HepG2 (cell line): ENCODE measurements at regions not wholly inside any gene's neighbourhood (a gene's known extent, or its start where the extent isn't known, plus 50 kb on each side); places are given as distances from the start of the nearest gene placed in this dataset.

Source experiments
- ATAC-seq: fragments of 200-7000 bp; cut with Tn5 transposase; 3 replicates; pipeline ENCODE4 v1.9.1; 2020; ENCODE audit warnings: mild to moderate bottlenecking, moderate library complexity
- BruUV-seq: library from RNA; stranded (reverse); fragments of 400-500 nt; replicated peaks from 2 replicates; lab custom pipeline; 2021; lab: Mats Ljungman, UMichigan
- CTCF ChIA-PET: fragments of 300-600 bp; formaldehyde crosslinking; extraction: SDS; loops from one replicate; lab custom pipeline; 2021; ENCODE audit warnings: low total read pairs, inconsistent platforms, low intra/inter-chr PET ratio; lab: Yijun Ruan, JAX
- POLR2A ChIA-PET: fragments of 350-600 bp; sonication (Branson Sonifier 250); formaldehyde crosslinking; loops from one replicate; lab custom pipeline; 2020; ENCODE audit warnings: antibody characterized with exemption, inconsistent platforms; lab: Yijun Ruan, JAX
- DNase-seq: peaks from one replicate; pipeline ENCODE4 v3.0.0-alpha.2; 2015; ENCODE audit warnings: low spot score
- FAIRE-seq: peaks from 3 replicates; lab custom pipeline; 2011; peaks lifted over from hg19 to GRCh38; lab: Jason Lieb, UNC
- H2AFZ ChIP-seq: one replicate; pipeline ENCODE4 v1.6.1; 2011; ENCODE audit warnings: low read length, inconsistent platforms
- H3K27ac ChIP-seq: fragments of 300-600 bp; 3 replicates; pipeline ENCODE4 v1.8.0; 2011; ENCODE audit warnings: mixed run types, mild to moderate bottlenecking, mixed read lengths, low read length, inconsistent platforms; ENCODE audit not compliant: insufficient read depth; ENCODE audit errors: extremely low read length
- H3K27me3 ChIP-seq, 2 experiments: fragments of 200-600 bp in 1 of 2; 2 replicates in 1 of 2; 3 replicates in 1 of 2; pipeline versions ENCODE4 v1.6.0 to v1.8.0; 2011; ENCODE audit warnings: low read length in 2 of 2, mild to moderate bottlenecking in 2 of 2, moderate library complexity in 2 of 2, inconsistent platforms in 1 of 2; ENCODE audit not compliant: insufficient read depth in 2 of 2, control insufficient read depth in 1 of 2
- H3K36me3 ChIP-seq, 2 experiments: fragments of 200-600 bp in 1 of 2; replicated peaks in 1 of 2; 2 replicates in 1 of 2; 3 replicates in 1 of 2; pipeline versions ENCODE4 v1.5.1 to v1.8.0; 2011; ENCODE audit warnings: low read length in 2 of 2, inconsistent platforms in 1 of 2; ENCODE audit not compliant: insufficient read depth in 2 of 2, control insufficient read depth in 1 of 2
- H3K4me1 ChIP-seq: 2 replicates; pipeline ENCODE4 v1.5.1; 2012; ENCODE audit warnings: low read length, inconsistent platforms; ENCODE audit not compliant: insufficient read depth
- H3K4me2 ChIP-seq: 2 replicates; pipeline ENCODE4 v1.6.0; 2011; ENCODE audit warnings: low read depth, low read length, inconsistent platforms
- H3K4me3 ChIP-seq, 3 experiments: fragments of 200-600 bp in 1 of 3; sonication (generic), shearing (Covaris generic) in 1 of 3; replicated peaks in 1 of 3; 2 replicates each; pipeline ENCODE4 v1.5.1; 2011 to 2016; ENCODE audit warnings: low read length in 3 of 3, inconsistent platforms in 2 of 3, low read depth in 2 of 3, mild to moderate bottlenecking in 2 of 3, control low read depth in 1 of 3, mixed read lengths in 1 of 3; ENCODE audit not compliant: insufficient read depth in 1 of 3
- H3K79me2 ChIP-seq: one replicate; pipeline ENCODE4 v1.6.1; 2011; ENCODE audit warnings: low read length, inconsistent platforms; ENCODE audit not compliant: insufficient read depth
- H3K9ac ChIP-seq: 2 replicates; pipeline ENCODE4 v1.6.0; 2011; ENCODE audit warnings: mild to moderate bottlenecking, low read depth, low read length, inconsistent platforms; ENCODE audit not compliant: insufficient read depth
- H3K9me3 ChIP-seq: 2 replicates; pipeline ENCODE4 v1.5.1; 2012; ENCODE audit warnings: mild to moderate bottlenecking, low read length
- H4K20me1 ChIP-seq: 2 replicates; pipeline ENCODE4 v1.6.0; 2011; ENCODE audit warnings: inconsistent platforms, mild to moderate bottlenecking, low read length, moderate library complexity; ENCODE audit not compliant: insufficient read depth
- GABPB1 ChIP-seq: IDR thresholded peaks from 2 replicates; pipeline ENCODE4 v1.6.1; 2016; ENCODE audit warnings: mild to moderate bottlenecking, missing genetic modification reagents, moderate library complexity, missing compliant biosample characterization
- SRY ChIP-seq: sonication (generic); formaldehyde crosslinking; IDR thresholded peaks from 2 replicates; pipeline ENCODE4 v1.8.0; 2022; ENCODE audit warnings: mild to moderate bottlenecking, missing genetic modification reagents
- TEAD3 ChIP-seq: optimal IDR thresholded peaks from 2 replicates; pipeline ENCODE3; 2016; ENCODE audit warnings: borderline replicate concordance
- ZNF264 ChIP-seq: sonication (generic); formaldehyde crosslinking; IDR thresholded peaks from 2 replicates; pipeline ENCODE4 v1.4.0; 2020; ENCODE audit warnings: missing genetic modification reagents
- WGBS: methylation state at CpG from one replicate; pipeline ENCODE4 v1.1.6; 2017; ENCODE audit warnings: low lambda C conversion rate; 5-methylcytosine and 5-hydroxymethylcytosine counted together
- in situ Hi-C: cut with HindIII; loops from 2 replicates; pipeline ENCODE4 v1.10.0; 2017; ENCODE audit warnings: low pct_unique_long_range_greater_than_20kb; ENCODE audit not compliant: extremely low pct_ligation_motif_present
- intact Hi-C: fragments of 100-400 bp; cut with micrococcal nuclease; formaldehyde crosslinking; loops from one replicate; pipeline ENCODE4 v1.10.0; 2022; ENCODE audit not compliant: unreplicated experiment
- TF ChIP-seq, protein P1 (sequence below): sonication (generic); formaldehyde crosslinking; IDR thresholded peaks from 2 replicates; pipeline ENCODE4 v1.9.0; 2021; ENCODE audit warnings: missing genetic modification reagents, mild to moderate bottlenecking, borderline replicate concordance
- TF ChIP-seq, protein P2 (sequence below): sonication (generic); formaldehyde crosslinking; IDR thresholded peaks from 2 replicates; pipeline ENCODE4 v1.4.0; 2020; ENCODE audit warnings: missing genetic modification reagents, mild to moderate bottlenecking, borderline replicate concordance
- TF ChIP-seq, protein P3 (sequence below): sonication (generic); formaldehyde crosslinking; IDR thresholded peaks from 2 replicates; pipeline ENCODE4 v1.4.0; 2020; ENCODE audit warnings: mild to moderate bottlenecking, missing genetic modification reagents, borderline replicate concordance

DNA sequence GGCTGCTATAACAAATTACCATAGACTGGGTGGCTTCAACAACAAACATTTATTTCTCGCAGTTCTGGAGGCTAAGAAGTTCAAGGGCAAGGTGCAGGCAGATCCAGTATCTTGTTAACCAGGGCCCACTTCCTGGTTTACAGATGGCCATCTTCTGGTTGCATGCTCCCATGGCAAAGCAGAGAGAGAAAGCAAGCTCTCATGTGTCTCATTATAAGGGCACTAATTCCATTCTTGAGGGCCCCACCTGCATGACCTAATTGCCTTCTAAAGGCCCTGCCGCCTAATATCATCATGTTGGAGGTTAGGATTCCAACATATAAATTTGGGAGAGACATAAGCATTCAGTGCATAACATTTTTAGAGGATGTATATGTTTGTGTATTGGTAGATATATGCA, 280.1 kb upstream of the TMPO start:
- no peaks in the 10 kb centered on the region for H3K9me3 ChIP-seq
- H3K4me1 ChIP-seq = peaks cover 12% of the 10 kb centered on the region
- no peak overlapping the region for H3K9ac ChIP-seq
- intact Hi-C loops = no loop called here
- in situ Hi-C loops = no loop called here
- ATAC-seq (no peak), FAIRE-seq (no peak), DNase-seq (no peak)
- ChIA-PET POLR2A (no interaction called here), CTCF (no interaction called here)
- H2AFZ ChIP-seq = no peak overlapping the region
- H3K36me3 ChIP-seq = no peaks in the 10 kb centered on the region
- TF ChIP-seq, protein P1, sequence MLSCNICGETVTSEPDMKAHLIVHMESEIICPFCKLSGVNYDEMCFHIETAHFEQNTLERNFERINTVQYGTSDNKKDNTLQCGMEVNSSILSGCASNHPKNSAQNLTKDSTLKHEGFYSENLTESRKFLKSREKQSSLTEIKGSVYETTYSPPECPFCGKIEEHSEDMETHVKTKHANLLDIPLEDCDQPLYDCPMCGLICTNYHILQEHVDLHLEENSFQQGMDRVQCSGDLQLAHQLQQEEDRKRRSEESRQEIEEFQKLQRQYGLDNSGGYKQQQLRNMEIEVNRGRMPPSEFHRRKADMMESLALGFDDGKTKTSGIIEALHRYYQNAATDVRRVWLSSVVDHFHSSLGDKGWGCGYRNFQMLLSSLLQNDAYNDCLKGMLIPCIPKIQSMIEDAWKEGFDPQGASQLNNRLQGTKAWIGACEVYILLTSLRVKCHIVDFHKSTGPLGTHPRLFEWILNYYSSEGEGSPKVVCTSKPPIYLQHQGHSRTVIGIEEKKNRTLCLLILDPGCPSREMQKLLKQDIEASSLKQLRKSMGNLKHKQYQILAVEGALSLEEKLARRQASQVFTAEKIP = no peak
- TF ChIP-seq, protein P2, sequence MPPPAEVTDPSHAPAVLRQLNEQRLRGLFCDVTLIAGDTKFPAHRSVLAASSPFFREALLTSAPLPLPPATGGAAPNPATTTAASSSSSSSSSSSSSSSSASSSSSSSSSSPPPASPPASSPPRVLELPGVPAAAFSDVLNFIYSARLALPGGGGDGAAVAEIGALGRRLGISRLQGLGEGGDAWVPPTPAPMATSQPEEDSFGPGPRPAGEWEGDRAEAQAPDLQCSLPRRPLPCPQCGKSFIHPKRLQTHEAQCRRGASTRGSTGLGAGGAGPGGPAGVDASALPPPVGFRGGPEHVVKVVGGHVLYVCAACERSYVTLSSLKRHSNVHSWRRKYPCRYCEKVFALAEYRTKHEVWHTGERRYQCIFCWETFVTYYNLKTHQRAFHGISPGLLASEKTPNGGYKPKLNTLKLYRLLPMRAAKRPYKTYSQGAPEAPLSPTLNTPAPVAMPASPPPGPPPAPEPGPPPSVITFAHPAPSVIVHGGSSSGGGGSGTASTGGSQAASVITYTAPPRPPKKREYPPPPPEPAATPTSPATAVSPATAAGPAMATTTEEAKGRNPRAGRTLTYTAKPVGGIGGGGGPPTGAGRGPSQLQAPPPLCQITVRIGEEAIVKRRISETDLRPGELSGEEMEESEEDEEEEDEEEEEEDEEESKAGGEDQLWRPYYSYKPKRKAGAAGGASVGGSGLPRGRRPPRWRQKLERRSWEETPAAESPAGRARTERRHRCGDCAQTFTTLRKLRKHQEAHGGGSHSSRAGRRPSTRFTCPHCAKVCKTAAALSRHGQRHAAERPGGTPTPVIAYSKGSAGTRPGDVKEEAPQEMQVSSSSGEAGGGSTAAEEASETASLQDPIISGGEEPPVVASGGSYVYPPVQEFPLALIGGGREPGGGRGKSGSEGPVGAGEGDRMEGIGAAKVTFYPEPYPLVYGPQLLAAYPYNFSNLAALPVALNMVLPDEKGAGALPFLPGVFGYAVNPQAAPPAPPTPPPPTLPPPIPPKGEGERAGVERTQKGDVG (CRISPR knock-in tag) = no peak
- TF ChIP-seq SRY (CRISPR knock-in tag) (no peak), ZNF264 (CRISPR knock-in tag) (peak; percentile 91), GABPB1 (no peak), TEAD3 (CRISPR knock-in tag) (no peak)
- TF ChIP-seq, protein P3, sequence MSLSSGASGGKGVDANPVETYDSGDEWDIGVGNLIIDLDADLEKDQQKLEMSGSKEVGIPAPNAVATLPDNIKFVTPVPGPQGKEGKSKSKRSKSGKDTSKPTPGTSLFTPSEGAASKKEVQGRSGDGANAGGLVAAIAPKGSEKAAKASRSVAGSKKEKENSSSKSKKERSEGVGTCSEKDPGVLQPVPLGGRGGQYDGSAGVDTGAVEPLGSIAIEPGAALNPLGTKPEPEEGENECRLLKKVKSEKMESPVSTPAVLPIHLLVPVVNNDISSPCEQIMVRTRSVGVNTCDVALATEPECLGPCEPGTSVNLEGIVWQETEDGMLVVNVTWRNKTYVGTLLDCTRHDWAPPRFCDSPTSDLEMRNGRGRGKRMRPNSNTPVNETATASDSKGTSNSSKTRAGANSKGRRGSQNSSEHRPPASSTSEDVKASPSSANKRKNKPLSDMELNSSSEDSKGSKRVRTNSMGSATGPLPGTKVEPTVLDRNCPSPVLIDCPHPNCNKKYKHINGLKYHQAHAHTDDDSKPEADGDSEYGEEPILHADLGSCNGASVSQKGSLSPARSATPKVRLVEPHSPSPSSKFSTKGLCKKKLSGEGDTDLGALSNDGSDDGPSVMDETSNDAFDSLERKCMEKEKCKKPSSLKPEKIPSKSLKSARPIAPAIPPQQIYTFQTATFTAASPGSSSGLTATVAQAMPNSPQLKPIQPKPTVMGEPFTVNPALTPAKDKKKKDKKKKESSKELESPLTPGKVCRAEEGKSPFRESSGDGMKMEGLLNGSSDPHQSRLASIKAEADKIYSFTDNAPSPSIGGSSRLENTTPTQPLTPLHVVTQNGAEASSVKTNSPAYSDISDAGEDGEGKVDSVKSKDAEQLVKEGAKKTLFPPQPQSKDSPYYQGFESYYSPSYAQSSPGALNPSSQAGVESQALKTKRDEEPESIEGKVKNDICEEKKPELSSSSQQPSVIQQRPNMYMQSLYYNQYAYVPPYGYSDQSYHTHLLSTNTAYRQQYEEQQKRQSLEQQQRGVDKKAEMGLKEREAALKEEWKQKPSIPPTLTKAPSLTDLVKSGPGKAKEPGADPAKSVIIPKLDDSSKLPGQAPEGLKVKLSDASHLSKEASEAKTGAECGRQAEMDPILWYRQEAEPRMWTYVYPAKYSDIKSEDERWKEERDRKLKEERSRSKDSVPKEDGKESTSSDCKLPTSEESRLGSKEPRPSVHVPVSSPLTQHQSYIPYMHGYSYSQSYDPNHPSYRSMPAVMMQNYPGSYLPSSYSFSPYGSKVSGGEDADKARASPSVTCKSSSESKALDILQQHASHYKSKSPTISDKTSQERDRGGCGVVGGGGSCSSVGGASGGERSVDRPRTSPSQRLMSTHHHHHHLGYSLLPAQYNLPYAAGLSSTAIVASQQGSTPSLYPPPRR (CRISPR knock-in tag) = no peak
- H3K4me2 ChIP-seq = no peak overlapping the region
- H3K79me2 ChIP-seq = no peaks in the 10 kb centered on the region
- H3K27ac ChIP-seq = no peak overlapping the region
- 7% methylated on average over 2 of the region's 2 CpGs for WGBS
- no peaks in the 10 kb centered on the region for H4K20me1 ChIP-seq
- BruUV-seq = no TSS peak
- H3K4me3 ChIP-seq = no peak overlapping the region
- 0 out of 5 replicates have a peak, but pooled peaks cover 0 to 2% of the 10 kb centered on the region in 2 experiments for H3K27me3 ChIP-seq
